KMS-11 (cell line): ENCODE measurements at regions not wholly inside any gene's neighbourhood (a gene's known extent, or its start where the extent isn't known, plus 50 kb on each side); places are given as distances from the start of the nearest gene placed in this dataset.

Experiments used
- H2AFZ ChIP-seq: fragments of 200-600 bp; sonication (generic); 2 replicates; pipeline ENCODE4 v1.6.1; 2016; ENCODE audit warnings: antibody characterized with exemption, mixed run types, low read depth
- H3K27ac ChIP-seq: fragments of 200-600 bp; sonication (generic); 2 replicates; pipeline ENCODE4 v1.6.1; 2016; ENCODE audit warnings: mild to moderate bottlenecking, mixed run types
- H3K27me3 ChIP-seq: fragments of 200-600 bp; sonication (generic); 2 replicates; pipeline ENCODE4 v1.6.1; 2017; ENCODE audit warnings: mild to moderate bottlenecking, low read depth, mixed run types, moderate library complexity; ENCODE audit not compliant: insufficient read depth
- H3K36me3 ChIP-seq: fragments of 200-600 bp; sonication (generic); 2 replicates; pipeline ENCODE4 v1.6.1; 2017; ENCODE audit warnings: mild to moderate bottlenecking, mixed run types; ENCODE audit not compliant: insufficient read depth
- H3K4me1 ChIP-seq: fragments of 200-600 bp; sonication (generic); 2 replicates; pipeline ENCODE4 v1.6.1; 2016; ENCODE audit warnings: mild to moderate bottlenecking, low read depth, mixed run types; ENCODE audit not compliant: poor library complexity, severe bottlenecking
- H3K4me2 ChIP-seq: fragments of 200-600 bp; sonication (generic); 2 replicates; pipeline ENCODE4 v1.7.0; 2016; ENCODE audit warnings: mild to moderate bottlenecking, mixed run types
- H3K4me3 ChIP-seq: fragments of 200-600 bp; sonication (generic); IDR thresholded peaks from 2 replicates; pipeline ENCODE4 v1.6.1; 2017; ENCODE audit warnings: low read depth, low read length, mixed read lengths; ENCODE audit not compliant: insufficient read depth
- H3K79me2 ChIP-seq: fragments of 200-600 bp; sonication (generic); 2 replicates; pipeline ENCODE4 v1.6.1; 2016; ENCODE audit warnings: low read depth, mixed run types; ENCODE audit not compliant: insufficient read depth
- H3K9ac ChIP-seq: fragments of 200-600 bp; sonication (generic); 2 replicates; pipeline ENCODE4 v1.6.1; 2016; ENCODE audit warnings: mild to moderate bottlenecking, mixed run types
- H4K20me1 ChIP-seq: fragments of 200-600 bp; sonication (generic); 2 replicates; pipeline ENCODE4 v1.6.1; 2016; ENCODE audit warnings: mild to moderate bottlenecking, mixed run types; ENCODE audit not compliant: insufficient read depth
- TF ChIP-seq, protein P1 (sequence below): fragments of 200-600 bp; sonication (generic); conservative IDR thresholded peaks from 2 replicates; pipeline ENCODE4 v1.6.1; 2017; ENCODE audit warnings: low read depth, mild to moderate bottlenecking, antibody characterized with exemption, low read length, moderate library complexity, mixed read lengths

DNA sequence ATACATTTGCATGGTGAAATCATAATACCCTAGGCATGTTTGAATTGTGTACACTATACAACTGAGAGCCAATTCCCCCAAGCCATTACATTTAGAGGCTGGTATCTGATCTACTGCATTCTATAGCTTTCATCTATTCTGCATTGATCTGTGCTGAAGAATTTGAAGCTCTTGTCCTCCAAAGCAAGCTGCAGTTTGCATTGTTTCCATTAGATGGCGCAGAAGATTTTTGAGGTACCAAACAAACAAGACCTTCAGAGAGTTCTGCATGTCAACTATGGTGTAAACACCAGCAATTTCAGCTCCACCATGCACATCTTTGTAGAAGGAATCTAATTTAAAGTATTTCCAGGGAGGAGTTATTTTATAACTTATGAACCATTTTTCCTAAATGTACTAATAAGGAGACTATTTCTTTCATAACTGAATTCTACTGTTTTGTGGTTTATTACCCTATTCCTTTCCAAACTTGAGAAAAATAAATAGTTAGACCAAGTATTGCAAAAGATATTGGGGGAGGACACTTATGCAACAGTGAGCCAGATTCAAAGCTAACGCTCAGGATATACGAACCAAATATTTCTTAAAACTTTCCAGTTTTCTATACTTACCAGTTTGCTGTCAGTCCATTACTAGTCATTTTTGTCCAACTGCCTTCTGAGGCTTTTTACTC is 761.8 kb upstream of the ACVR2A start:
- Histone ChIP-seq H3K27ac (no peak overlapping the region), H2AFZ (no peak overlapping the region), H3K27me3 (no peaks in the 10 kb centered on the region), H3K79me2 (no peaks in the 10 kb centered on the region), H3K36me3 (no peaks in the 10 kb centered on the region), H3K4me2 (no peak overlapping the region), H4K20me1 (no peaks in the 10 kb centered on the region), H3K9ac (no peak overlapping the region), H3K4me1 (no peaks in the 10 kb centered on the region), H3K4me3 (no peak overlapping the region)
- TF ChIP-seq, protein P1, sequence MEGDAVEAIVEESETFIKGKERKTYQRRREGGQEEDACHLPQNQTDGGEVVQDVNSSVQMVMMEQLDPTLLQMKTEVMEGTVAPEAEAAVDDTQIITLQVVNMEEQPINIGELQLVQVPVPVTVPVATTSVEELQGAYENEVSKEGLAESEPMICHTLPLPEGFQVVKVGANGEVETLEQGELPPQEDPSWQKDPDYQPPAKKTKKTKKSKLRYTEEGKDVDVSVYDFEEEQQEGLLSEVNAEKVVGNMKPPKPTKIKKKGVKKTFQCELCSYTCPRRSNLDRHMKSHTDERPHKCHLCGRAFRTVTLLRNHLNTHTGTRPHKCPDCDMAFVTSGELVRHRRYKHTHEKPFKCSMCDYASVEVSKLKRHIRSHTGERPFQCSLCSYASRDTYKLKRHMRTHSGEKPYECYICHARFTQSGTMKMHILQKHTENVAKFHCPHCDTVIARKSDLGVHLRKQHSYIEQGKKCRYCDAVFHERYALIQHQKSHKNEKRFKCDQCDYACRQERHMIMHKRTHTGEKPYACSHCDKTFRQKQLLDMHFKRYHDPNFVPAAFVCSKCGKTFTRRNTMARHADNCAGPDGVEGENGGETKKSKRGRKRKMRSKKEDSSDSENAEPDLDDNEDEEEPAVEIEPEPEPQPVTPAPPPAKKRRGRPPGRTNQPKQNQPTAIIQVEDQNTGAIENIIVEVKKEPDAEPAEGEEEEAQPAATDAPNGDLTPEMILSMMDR: peak; percentile 77

DNA sequence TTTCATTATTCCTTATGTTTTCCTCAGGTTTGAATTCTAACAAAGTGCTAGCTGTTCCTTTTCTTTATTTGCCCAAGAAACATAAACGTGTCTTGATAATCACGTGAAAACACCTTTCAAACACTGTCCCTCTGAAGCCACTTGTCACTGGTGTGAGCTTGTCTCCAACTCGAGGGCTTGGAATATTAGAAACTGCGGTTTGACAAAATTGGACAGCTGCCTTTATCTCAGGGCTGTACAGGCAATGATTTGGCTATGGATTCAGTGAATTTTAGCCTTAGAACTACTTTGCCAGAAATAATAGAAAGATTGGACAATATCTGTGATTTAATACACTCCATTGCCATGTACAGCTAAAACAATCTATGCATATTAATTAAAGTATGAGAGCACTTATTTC is 763.0 kb upstream of the ACVR2A start:
- TF ChIP-seq, protein P1: no peak
- Histone ChIP-seq H3K9ac (no peak overlapping the region), H2AFZ (no peak overlapping the region), H3K27me3 (no peaks in the 10 kb centered on the region), H3K27ac (no peak overlapping the region), H3K4me2 (no peak overlapping the region), H3K36me3 (no peaks in the 10 kb centered on the region), H3K79me2 (no peaks in the 10 kb centered on the region), H4K20me1 (no peaks in the 10 kb centered on the region), H3K4me1 (no peaks in the 10 kb centered on the region), H3K4me3 (no peak overlapping the region)

DNA sequence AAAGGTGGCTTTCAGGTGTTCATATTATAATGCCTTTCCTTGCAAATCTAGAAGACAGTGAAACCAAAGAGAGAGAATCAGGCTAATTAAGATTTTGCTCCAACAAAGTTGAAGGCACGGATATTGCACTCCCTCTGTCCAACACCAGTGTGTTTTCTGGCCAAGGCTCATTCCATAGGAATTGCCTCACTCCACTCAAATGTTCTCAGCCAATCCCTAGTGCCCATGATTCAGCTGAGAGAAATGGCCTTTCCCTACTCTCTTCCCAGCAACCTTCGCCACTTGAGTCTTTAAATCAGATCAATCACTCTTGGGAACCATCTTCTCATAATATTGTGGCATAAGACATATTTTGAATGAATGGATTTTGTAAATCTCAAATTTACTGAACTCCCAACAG is 768.2 kb upstream of the ACVR2A start:
- no peaks in the 10 kb centered on the region for H3K27me3 ChIP-seq
- no peaks in the 10 kb centered on the region for H3K4me1 ChIP-seq
- H3K9ac ChIP-seq: no peak overlapping the region
- TF ChIP-seq, protein P1: no peak
- no peak overlapping the region for H3K27ac ChIP-seq
- no peak overlapping the region for H2AFZ ChIP-seq
- no peaks in the 10 kb centered on the region for H4K20me1 ChIP-seq
- no peaks in the 10 kb centered on the region for H3K36me3 ChIP-seq
- H3K4me3 ChIP-seq: no peak overlapping the region
- H3K79me2 ChIP-seq: no peaks in the 10 kb centered on the region
- H3K4me2 ChIP-seq: no peak overlapping the region

DNA sequence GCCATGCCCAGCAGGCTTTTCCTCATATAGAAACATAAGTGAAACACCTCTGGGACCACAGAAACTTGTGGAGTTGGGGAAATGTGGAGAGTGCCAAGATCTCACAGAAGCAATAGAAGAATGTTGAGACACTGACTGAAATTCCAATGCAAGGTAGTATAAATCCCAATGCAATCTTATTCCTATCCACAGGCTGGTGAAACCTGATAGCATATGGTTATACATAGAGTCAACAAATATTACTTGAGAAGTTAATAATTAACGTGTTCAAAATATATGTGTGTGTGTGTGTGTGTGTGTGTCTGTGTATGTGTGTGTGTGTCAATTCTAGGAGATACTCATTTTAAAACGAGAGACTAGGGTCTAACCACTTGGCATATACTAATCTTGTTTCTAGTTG is 776.8 kb upstream of the ACVR2A start:
- Histone ChIP-seq H3K36me3 (no peaks in the 10 kb centered on the region), H3K4me3 (no peak overlapping the region), H3K4me2 (no peak overlapping the region), H3K9ac (no peak overlapping the region), H3K79me2 (no peaks in the 10 kb centered on the region), H3K27ac (no peak overlapping the region), H2AFZ (no peak overlapping the region), H4K20me1 (no peaks in the 10 kb centered on the region), H3K27me3 (no peaks in the 10 kb centered on the region), H3K4me1 (no peaks in the 10 kb centered on the region)
- TF ChIP-seq, protein P1: no peak
